Activated naive CD4-positive, alpha-beta T cell treated with anti-CD3 and anti-CD28 coated beads, Interleukin-2, amount 50 U/mL, for 16 hours (primary cell): ENCODE measurements at regions not wholly inside any gene's neighbourhood (a gene's known extent, or its start where the extent isn't known, plus 50 kb on each side); places are given as distances from the start of the nearest gene placed in this dataset.

Experiments
- DNase-seq: peaks from one replicate; pipeline ENCODE4 v3.0.0-alpha.2; 2020

- DNase-seq: no peak
Measured at GRCh38 chr6:87995461-87995860, 52.2 kb upstream of the SPACA1 start.

GRCh38 chr6:87993356-87993755 is 54.3 kb upstream of the SPACA1 start:
- DNase-seq: no peak

- no peak for DNase-seq
Measured at GRCh38 chr6:87990871-87991270, 56.8 kb upstream of the SPACA1 start.

DNA sequence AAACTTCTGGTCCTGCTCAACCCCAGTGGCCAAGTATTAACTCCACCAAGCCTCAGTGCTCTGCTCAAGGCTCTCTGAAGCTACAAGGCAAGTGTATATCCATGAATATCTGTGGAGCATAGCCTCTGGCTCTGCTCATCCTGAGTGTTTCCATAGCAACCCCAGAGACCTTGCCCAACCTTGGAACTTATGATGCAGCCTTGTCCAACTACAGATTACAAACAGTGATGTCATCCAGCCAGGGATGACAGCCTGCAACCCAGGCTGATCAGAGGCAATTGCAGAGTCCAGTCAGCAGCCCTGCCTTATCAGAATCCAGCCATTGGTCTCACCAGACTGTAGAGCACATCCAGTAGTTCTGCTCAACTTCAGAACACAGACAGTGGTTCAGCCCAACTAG is 65.5 kb upstream of the SPACA1 start:
- no peak for DNase-seq

DNA sequence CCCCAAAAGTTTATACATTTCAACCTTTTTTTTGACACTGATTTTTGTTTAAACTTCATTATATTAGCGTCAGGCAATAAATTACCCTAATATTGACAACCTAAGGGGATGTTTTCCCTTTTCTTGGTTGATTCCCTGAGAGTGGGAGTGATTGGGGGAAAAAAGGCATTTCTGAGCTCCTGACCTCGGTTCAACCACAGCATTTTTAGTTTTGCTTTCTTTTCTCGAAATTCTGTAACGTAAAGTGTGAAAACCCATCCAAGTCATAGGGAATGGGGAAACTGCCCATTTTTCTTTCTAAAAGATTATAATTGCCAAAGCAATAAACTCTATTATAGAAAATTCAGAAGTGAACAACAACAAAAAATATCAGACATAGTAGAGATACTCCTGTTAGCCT is 67.9 kb upstream of the SPACA1 start:
- DNase-seq: no peak

GRCh38 chr6:87976616-87977015 is 71.0 kb upstream of the SPACA1 start:
- DNase-seq: no peak

DNA sequence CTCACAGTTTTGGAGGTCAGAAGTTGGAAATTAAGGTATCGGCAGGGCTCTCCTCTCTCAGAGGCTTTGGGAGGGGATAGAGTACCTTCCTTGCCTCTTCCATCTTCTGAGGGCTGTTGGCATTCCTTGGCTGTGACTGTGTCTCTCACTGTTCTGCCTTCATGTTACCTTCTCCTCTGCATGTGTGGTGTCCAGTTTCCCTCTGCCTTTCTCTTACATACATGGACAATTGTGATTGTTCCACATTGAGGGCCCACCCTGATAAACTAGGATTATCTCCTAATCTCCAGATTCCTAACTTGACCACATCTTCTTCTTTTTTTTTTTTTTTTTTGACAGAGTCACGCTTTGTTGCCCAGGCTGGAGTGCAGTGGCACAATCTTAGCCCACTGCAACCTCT is 72.1 kb upstream of the SPACA1 start:
- no peak for DNase-seq

GRCh38 chr6:87972279-87972678 is 75.4 kb upstream of the SPACA1 start:
- DNase-seq: no peak

DNA sequence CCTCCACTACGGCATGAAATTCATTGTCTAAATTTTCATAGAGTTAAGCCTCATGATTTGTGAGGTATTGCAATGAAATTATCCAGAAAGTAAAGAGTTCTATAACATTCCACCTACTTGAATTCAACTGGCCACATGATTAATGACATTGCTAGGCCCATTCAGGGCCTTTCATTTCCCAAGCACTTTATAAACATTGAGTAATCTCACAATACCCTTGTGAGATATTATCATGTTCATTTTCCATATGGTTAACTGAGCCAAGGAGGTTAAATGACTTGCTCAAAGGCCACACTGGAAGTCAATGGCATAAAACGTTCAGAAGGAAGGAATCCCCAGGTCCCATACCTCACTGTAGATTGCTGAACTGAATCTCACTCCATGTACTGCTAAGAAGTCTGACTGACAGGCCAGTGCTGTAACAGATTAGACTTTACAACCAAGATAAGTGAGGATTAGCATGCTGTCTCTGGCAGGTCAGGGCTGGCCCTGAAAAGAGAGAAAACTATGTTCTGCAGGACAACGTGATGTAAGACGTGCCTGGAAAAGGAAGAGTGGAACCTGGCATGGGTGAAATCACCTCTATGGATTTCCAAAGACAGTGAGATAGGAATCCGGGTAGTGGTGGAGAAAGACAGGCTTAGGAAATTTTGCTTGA is 75.9 kb upstream of the SPACA1 start:
- no peak for DNase-seq

- no peak for DNase-seq
Measured at GRCh38 chr6:87968435-87969278, 79.0 kb upstream of the SPACA1 start.

DNA sequence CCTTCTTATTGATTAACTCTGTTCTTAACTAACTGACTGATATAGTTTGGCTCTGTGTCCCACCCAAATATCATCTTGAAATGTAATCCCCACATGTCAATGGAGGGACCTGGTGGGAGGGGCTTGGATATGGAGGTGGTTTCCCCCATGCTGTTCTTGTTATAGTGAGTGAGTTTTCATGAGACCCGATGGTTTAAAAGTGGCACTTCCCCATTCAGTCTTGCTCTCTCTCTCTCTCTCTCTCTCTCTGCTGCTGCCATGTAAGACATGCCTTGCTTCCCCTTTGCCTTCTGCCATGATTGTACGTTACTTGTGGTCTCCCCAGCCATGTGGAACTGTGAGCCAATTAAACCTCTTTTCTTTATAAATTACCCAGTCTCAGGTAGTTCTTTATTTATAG is 81.8 kb upstream of the SPACA1 start:
- no peak for DNase-seq

DNA sequence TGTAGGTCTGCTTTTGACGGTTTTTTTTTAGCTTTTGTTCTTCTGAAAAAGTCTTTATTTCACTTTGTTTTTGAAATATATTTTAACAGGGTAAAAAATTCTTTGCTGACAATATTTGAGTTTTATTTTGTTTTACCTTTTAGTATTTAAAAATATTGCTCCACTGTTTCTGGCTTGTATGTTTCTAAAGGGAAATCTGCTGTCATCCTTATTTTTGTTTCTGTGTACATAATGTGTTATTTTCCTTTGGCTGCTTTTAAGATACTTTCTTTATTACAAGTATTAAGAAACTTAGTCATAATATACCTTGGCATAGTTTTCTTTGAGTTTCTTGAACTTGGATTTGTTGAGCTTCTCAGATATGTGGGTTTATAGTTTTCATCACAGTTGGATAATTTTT is 88.6 kb upstream of the SPACA1 start:
- DNase-seq: no peak

- DNase-seq: no peak
Measured at GRCh38 chr6:87951751-87952150, 95.9 kb upstream of the SPACA1 start.

- DNase-seq: no peak
Measured at GRCh38 chr6:87950614-87951013, 97.0 kb upstream of the SPACA1 start.

DNA sequence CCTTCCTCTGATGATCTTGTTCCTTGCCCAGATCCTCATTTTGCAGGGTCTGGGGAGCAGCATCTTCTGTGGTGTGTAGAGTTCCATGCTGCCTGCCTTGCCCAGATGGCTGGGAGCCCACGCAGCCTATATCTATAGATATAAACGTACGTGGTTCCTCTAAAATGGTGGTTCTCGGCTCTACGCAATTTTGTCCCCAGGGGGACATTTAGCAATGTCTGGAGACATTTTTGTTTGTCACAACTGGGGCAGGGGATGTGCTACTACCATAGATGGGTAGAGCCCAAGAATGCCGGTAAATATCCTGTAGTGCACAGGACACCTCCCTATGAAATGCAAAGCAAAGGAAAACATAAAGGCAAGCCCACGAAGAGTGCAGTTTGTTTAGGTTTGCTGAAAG is 98.4 kb upstream of the SPACA1 start:
- DNase-seq: no peak

DNA sequence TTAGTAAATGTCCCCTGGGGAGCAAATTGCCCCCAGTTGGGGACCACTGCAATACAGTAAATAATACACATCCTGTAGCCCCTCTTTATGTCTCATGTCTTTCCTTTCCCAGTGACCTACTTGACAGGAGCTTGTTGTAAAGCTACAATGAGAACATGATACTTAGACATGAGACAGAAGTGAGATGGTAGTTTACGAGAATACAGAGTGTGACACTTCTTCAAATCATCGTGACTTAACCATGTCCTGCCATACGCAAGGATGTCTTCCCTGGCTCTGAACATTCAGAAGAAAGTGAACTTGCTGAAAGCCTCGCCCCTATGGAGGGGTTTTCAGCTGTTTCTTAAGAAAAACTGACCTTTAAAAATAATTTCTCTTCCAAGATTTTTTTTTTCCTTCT is 101.0 kb upstream of the SPACA1 start:
- DNase-seq: no peak

- DNase-seq: no peak
Measured at GRCh38 chr6:87945966-87946365, 101.7 kb upstream of the SPACA1 start.

DNA sequence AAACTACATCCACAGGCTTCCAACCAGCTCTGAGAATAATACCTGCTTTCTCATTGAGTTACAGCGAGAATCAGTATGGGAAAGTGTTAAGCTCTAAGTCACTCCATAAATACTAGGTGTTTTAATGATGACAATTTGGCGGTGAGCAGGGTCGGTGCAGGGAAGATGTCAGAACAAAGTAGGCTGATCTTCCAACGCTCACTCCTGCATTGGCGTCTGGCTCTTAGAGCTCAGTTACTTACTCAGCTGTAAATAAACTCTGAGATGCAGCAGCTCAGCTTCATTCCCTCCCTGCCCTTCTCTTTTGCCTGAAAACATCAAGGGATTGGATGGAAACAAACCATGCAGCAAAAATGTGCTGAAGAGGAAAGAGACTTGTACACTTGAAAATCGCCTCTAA is 102.5 kb upstream of the SPACA1 start:
- no peak for DNase-seq

DNA sequence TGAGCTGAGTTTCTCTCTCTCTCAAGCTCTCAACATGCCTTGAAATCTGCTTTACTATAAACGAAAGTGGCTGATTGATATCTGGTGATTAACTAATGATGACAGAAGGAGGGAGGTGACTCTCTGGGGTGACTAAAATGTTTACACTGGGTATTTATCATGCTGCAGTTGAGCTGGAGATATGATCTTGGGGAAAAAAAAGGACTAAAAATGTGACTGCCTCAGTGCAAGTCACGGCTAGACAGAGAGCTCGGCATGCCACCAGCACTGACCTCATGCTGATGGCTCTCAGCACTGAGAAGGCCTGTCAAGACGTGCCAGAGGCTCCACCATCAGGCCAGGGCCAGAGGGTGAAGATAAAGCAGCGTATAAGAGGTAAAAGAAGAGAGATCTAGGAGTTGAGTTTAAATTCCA is 103.1 kb upstream of the SPACA1 start:
- no peak for DNase-seq

DNA sequence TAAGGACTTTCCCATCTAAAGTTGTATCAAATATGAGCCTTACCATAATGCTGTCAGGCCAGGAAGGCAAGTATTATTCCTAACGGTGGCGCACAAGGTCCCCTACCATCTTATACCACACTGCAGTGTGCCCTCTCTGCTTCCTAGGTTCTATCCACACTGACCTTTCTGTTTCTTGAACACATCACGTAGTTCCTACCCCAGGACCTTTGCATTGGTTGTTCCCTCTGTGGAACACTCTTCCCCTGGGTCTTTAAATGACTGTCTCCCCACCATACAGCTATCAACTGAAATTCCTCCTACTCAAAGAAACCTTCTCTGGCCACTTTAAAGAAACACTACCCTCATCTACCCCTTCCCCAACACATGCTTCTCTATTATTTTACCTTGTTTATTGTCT is 104.5 kb upstream of the SPACA1 start:
- DNase-seq: no peak

GRCh38 chr6:87941556-87942358 is 105.9 kb upstream of the SPACA1 start:
- no peak for DNase-seq

- DNase-seq: no peak
Measured at GRCh38 chr6:87939776-87940175, 107.9 kb upstream of the SPACA1 start.

- no peak for DNase-seq
Measured at GRCh38 chr6:87938287-87938686, 109.4 kb upstream of the SPACA1 start.

DNA sequence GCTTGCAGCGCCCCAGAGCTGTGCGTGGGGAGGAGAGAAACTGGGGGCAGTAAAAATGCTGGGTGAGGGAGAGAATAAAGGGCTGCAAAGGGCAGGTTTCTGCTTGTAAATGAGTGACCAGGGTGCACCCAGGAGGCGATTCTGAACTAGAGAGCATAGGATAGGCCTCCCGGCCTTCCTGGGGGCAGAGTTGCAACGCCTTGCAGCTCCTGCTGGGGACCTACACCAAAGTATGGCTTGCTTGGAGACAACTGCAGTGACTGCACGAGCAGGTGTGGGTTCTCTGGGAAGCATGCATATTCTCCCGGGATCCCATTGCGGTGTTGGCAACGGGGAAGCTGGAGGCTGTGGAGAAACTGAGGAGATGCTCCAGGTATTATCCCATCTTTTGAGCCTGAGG is 111.6 kb upstream of the SPACA1 start:
- DNase-seq: no peak
